NCI-H446 (cell line): ENCODE measurements at regions not wholly inside any gene's neighbourhood (a gene's known extent, or its start where the extent isn't known, plus 50 kb on each side); places are given as distances from the start of the nearest gene placed in this dataset.

Source experiments
- DNase-seq, 2 experiments: peaks; one replicate each; lab custom pipeline; 2025; lab: John Stamatoyannopoulos, UW

DNA sequence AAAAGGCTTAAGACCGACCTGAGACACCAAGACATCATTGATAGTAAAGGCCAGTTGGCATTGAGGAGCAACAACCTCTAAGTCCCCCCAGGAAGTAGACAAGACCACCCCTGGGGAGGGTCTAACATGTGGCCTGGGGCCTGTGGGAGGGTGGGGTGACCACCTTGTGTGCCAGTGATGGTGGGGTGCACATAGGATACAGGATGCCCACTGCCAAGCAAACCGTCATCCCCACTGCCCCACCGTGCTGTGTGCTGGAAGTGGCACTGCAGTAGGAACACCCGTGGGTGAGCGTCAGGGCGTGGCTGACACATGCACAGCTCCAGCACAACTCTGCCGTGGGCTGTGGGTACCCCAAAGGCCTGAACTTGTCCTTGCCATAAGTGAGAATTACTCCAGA, 84.3 kb upstream of the LGALSL start:
- no peak for DNase-seq

GRCh38 chr2:64371727-64372126, 82.2 kb upstream of the LGALSL start:
- no peak for DNase-seq

DNA sequence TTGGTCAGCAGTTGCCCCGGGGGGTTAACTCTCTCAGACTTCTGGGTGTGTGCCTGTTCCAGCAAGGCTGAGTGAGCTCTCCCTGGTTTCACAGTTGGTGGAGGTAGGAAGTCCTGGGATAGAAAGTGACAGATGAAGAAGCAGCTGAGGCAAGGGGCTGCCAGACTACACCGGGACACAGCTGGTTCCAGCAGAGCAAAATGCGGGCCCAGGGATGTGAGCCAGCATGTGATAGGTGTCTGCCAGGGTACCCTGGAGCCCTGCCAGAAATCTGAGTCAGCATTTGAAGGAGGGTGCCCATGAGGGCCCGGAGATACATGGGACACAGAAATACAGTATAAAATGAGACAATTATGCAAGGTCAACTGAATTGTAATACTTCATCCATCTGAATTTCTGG, 79.3 kb upstream of the LGALSL start:
- no peak for DNase-seq

DNA sequence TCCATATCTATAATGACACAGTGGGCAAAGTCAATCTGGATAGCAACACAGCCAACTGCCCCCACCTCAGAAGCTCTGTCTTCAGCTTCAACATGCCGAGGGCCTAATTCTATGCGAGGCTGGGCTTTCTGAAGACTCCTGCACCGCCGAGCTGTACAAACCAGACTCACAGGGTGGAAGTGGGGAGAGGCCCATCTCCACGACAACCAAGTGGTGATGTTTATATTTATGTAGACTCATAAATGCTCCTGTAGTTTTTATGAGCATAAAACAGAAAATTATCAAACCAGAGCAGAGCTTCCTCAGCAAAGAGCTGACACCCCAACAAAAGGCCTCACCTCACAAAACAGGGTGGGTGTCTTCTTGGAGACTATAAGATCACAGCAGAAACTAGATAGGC, 77.0 kb upstream of the LGALSL start:
- no peak for DNase-seq

- DNase-seq, result no peak
Measured at GRCh38 chr2:64379186-64379585, 74.8 kb upstream of the LGALSL start.

DNA sequence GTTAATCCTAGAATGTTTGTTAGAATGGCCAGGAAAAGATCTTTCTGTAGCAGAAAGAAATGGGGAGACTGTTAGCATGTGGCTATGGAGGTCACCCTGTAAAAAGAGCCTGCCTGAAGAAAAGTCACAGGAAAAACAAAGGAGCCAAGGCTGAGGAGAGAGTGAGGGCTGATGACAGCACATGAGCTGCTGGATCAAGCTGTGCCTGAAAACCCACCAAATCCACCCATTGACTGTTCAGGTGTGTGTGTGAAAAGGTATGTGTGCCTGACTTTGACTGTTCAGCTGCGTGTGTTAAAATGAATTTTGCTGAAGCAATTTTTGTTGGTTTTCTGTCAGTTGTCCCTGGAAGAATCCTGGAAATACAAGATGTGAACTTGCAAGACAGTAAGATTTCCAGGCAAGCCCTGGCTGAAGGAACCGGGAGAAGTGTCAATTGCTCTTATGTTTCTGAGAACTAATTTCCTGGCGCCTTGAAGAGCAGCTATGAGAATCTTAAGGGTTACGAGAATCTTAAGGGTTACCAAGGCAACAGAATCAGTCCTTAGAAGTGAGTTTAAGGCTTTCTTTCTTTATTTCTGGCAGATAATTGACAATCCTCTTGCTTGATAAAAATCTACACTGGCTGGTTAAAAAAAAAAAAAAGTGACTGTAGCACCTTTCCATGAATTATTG, 73.0 kb upstream of the LGALSL start:
- DNase-seq, result no peak

GRCh38 chr2:64383016-64383591, 70.9 kb upstream of the LGALSL start:
- no peak for DNase-seq

DNA sequence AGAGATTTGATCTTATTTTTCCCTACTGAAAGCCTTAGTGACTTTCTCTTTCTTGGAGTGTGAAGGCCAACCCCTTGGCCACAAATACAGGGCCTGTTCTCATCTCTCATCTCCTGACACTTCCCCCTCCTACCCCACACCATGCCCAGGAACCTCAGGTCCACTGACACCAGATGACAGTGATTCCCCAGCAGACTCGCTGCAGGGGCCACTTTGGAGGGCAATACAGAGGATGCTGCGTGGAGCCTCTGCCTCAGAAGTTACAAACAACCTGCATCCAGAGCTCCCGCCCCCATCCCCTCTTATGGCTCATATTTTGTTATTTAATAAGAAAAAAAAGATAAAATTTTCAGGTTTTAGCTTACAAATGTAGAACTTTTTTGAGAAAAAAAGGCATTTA, 70.1 kb upstream of the LGALSL start:
- no peak for DNase-seq

GRCh38 chr2:64386676-64387075, 67.3 kb upstream of the LGALSL start:
- DNase-seq, result no peak

DNA sequence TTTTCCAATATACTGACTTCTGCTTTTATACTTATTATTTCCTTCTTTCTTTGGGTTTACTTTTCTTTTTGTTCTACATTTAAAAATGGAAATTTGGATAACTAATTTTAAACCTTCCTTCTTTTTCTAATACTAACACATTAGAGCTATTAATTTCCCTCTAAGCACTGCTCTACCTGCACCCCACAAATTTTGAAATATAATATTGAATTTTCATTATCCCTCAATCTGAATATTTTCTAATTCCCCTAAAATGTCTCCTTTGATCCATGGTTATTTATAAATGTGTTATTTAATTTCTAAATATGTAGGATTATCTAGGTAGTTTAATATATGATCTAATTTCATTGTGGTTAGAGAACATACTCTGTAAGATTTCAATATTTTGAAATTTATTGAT, 63.4 kb upstream of the LGALSL start:
- DNase-seq, result no peak

- DNase-seq, result no peak
Measured at GRCh38 chr2:64391424-64391823, 62.5 kb upstream of the LGALSL start.

DNA sequence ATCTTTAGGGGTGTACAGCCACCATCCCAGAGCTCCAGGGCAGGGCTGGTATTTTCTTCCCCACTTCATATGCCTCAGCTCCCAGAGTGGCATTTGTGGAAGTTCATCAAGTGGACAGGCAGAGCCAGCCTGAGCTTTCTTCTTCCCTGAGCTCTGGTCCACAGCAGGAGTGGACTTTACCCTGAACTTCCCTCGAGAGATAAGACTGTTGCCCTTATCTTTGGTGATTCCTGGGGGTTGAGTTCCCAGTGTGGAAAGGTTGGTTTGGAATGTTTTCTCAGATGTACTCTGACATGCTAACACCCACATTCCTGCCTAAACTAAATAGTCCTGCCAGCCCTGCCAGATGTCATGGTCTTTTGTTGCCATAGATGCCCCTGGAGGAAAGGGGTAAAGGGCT, 62.0 kb upstream of the LGALSL start:
- DNase-seq, result no peak

DNA sequence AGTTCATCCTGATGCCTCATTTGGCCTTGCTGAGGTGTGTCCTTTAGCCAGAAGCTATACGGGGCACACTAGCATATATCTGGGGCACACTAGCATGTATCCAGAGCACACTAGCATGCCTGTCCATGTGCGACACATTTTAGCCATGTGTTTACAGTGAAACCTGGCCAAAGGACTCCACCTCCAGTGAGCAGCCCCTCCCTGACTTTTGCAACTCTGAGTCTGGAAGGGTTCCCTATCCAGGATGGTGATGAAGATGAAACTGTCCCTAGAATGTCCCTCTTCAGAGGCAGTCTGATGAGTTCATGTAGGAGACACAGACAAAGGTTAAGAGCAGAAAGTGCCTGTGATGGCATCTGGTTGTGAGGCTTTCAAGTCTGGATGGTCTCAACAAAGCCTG, 61.4 kb upstream of the LGALSL start:
- DNase-seq, result no peak

DNA sequence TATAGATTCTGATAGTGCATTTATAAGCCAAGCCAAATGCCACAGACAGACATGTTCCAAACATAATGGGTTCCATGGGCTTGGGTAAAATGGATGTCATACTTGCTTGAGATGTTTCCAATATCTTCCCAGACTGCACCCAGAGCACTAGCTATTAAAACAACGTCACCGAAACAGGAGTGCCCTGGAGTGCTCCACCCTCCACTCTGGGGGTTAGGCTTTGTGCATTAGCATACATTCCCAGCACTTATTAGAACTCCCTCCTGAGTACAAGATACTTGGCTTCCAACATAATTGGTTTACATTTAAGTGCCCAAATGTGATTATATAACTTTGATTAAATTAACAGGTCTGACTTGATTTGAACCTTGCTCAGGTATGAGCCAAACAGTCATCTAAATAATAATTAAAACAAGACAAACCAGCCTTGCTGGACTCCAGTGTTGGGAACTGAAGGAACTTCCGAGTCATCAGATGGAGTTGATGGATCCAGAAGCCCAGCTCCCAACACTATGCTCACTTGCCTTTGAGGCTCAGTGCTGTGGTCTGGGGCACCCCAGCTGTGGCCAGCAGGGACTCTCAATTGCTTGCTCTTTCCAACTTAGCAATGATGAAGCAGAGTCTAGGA, 60.5 kb upstream of the LGALSL start:
- no peak for DNase-seq

DNA sequence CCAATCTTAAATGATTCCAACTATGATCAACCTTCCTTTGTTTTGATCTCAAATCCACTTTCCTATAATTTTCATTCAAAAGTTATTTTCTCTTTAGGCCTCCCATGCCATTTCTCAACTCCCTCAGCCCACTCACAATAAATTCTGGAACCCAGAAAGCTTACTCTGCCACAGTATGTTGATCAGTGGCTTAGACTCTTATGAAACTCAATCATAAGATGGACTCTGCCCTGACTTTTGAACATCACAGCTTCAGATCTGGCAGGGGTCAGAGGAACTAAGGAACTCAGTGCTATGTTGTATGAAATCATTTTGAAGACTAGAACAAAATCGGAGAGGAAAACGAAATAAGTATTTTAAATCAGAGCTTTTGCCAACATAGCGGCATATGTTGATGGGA, 59.8 kb upstream of the LGALSL start:
- DNase-seq, result no peak

GRCh38 chr2:64396001-64396400, 58.0 kb upstream of the LGALSL start:
- DNase-seq, result no peak

- DNase-seq, result no peak
Measured at GRCh38 chr2:64396551-64396950, 57.4 kb upstream of the LGALSL start.

DNA sequence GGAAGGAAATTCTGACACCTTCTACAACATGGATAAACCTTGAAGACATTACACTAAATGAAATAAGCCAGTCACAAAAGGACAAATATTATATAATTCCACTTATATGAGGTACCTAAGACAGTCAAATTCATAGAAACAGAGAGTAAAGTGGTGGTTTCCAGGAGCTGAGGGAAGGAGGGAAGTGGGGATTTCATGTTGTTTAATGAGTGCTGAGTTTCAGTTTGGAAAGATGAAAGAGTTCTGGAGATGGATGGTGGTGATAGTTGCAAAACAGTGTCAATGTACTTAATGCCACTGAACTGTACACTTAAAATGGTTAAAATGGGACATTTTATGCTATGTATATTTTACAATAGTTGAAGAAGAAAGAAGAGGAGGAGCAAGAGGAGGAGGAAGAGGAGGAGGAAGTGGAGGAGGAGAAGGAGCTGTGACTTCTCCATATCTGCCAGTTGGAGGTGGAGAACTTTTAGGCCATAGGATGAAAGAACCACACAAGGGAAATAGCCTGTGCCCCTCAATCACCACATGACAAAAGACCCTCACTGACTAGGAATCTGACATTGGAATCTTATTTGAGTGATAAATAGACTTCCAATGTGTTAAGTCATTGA, 55.3 kb upstream of the LGALSL start:
- no peak for DNase-seq

GRCh38 chr2:64399521-64399920, 54.4 kb upstream of the LGALSL start:
- no peak for DNase-seq

DNA sequence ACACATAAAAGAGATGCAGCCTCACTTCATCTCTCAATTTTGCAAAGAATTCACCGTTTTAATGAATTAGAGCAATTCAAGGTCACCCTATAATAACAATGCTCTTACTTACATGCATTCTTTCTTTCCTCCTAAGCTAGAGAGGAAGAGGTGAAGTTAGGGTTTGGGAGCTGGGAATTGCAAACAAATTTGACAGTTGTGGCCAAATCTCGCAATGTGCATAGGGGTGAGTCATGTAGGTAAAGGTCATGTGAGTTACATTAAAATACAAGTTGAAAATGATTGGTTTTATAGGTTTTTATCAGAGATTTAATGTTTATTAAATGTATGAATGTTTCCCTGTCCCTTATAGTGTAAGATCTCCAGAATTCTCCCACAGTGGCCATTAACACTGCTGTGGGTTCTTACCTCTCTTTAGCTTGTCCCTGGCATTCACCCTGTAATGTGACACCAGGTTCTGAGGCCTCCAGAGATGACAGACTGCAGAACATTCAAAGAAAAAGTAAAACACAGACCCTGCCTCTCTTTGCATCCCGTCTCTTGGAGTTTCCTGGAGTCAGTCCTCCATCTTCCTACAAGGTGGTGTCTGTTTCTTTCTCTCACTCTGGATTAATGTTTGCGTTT, 53.7 kb upstream of the LGALSL start:
- no peak for DNase-seq

DNA sequence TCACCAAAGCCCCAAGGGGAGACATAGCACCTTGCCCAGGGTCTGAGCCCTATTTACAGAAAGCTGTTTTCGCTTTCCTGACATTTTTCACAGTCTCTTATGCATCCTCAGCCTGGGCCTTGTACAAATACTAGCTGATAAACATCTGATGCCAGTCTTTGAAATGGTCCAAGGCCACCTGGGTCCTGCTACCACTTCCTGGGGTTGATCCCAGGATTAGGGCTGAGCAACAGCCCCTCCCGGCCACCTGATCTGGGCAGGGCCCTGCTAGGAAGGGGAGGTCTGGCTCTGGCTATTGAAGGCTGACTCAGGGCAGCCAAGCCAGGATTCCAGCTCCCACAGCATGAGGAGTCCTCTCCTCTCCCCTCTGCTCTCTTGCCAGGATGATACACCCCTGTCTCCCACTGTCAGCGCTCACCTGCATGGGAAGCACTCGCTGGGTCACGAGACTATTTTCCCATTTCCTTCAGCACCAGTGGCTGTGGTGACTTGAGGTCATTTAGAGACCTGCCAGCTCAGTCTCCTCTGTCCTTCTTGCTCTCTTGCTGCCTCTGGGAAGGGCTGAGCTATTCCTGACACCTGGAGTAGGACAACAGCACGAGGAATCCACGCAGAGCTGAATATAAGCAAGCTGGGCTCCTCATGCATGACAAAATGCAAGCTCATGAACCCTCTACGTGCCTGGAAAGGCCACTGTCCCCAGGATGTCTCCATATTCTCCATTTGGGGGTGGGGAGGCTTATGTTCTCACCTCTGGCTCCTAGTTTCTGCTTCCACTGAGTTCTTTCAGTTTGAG, 53.0 kb upstream of the LGALSL start:
- no peak for DNase-seq

GRCh38 chr2:64401529-64401880, 52.5 kb upstream of the LGALSL start:
- no peak for DNase-seq
